ENCODE measurements at regions not wholly inside any gene's neighbourhood (a gene's known extent, or its start where the extent isn't known, plus 50 kb on each side); places are given as distances from the start of the nearest gene placed in this dataset.

DNA sequence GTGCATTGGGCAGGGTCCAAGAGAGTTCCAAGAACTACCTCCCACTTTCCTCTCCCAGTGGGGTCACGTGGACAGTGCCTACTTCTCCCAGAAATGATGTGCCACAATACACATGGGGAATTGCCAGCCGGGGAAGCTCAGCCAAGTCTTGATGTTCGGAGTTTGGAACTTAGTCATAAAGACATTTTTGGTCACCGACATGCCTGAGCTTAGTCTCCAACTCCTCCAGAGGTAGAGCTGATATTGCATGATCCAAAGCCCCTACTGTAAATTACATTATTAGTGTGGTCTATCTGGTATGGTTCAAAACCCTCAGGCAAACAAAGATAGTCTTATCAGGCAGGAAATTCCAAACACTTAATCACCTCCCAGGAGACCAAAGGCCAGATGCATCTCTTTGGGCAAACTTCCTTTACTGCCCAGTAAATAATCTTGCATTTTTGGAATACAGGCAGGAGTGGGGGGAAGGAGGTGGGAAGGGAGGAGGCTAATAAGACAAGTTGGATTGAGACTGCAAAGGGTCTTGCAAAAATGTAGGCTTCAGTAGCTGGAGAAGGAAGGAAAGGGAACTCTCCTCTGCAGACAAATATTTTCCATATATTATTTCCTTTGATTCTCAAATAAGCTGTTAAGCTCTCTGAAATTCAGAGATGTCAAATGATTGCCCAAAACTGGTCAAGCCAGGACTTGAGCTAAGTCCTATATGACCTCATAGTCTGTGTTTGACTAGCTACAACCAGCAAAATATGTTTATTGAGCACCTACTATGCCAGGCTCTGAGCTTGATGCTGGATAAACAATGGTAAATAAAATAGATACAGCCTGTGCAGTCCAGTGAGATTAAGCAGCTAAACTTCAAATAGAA lies 99.4 kb downstream of the DRD1 start:
- TF ChIP-seq, protein P1, sequence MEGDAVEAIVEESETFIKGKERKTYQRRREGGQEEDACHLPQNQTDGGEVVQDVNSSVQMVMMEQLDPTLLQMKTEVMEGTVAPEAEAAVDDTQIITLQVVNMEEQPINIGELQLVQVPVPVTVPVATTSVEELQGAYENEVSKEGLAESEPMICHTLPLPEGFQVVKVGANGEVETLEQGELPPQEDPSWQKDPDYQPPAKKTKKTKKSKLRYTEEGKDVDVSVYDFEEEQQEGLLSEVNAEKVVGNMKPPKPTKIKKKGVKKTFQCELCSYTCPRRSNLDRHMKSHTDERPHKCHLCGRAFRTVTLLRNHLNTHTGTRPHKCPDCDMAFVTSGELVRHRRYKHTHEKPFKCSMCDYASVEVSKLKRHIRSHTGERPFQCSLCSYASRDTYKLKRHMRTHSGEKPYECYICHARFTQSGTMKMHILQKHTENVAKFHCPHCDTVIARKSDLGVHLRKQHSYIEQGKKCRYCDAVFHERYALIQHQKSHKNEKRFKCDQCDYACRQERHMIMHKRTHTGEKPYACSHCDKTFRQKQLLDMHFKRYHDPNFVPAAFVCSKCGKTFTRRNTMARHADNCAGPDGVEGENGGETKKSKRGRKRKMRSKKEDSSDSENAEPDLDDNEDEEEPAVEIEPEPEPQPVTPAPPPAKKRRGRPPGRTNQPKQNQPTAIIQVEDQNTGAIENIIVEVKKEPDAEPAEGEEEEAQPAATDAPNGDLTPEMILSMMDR (IDR thresholded peaks at IDR 0.05; ENCODE audit: low read depth, low read length, poor library complexity, severe bottlenecking): no peak
- no peak for TF ChIP-seq EZH2phosphoT487 (IDR thresholded peaks at IDR 0.05; ENCODE audit: borderline replicate concordance, low read length)

Measured in DOHH2 (cell line).